Loucy (cell line): ENCODE measurements at regions not wholly inside any gene's neighbourhood (a gene's known extent, or its start where the extent isn't known, plus 50 kb on each side); places are given as distances from the start of the nearest gene placed in this dataset.

Experiments
- EZH2phosphoT487 ChIP-seq: fragments of 200-600 bp; IDR thresholded peaks from 2 replicates; pipeline ENCODE4 v1.6.1; 2018; ENCODE audit warnings: antibody characterized with exemption, mild to moderate bottlenecking, moderate library complexity, borderline replicate concordance
- TF ChIP-seq, protein P1 (sequence below): fragments of 200-600 bp; sonication (generic); conservative IDR thresholded peaks from 2 replicates; pipeline ENCODE4 v1.5.1; 2014; ENCODE audit warnings: mild to moderate bottlenecking, antibody characterized with exemption, low read length

DNA sequence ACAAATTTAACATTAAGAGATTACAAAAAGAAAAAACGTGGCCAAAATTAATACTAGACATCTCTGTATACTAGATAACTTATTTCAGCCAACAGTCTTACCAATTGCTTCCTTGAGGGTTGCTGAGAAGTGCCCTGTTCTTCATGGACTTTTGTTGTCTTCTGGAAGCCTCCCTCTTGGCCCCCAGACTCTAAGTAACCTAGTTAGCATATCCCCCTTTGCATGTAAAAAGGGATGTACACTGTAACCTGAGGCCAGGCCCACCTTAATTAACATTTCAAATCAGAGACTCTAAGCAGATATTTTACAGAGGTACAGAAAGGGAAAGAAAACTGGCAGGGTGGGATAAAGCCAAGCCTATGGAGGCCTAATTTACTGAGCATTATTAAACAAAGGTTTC is 1047.3 kb downstream of the ADGRL2 start:
- TF ChIP-seq, protein P1, sequence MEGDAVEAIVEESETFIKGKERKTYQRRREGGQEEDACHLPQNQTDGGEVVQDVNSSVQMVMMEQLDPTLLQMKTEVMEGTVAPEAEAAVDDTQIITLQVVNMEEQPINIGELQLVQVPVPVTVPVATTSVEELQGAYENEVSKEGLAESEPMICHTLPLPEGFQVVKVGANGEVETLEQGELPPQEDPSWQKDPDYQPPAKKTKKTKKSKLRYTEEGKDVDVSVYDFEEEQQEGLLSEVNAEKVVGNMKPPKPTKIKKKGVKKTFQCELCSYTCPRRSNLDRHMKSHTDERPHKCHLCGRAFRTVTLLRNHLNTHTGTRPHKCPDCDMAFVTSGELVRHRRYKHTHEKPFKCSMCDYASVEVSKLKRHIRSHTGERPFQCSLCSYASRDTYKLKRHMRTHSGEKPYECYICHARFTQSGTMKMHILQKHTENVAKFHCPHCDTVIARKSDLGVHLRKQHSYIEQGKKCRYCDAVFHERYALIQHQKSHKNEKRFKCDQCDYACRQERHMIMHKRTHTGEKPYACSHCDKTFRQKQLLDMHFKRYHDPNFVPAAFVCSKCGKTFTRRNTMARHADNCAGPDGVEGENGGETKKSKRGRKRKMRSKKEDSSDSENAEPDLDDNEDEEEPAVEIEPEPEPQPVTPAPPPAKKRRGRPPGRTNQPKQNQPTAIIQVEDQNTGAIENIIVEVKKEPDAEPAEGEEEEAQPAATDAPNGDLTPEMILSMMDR = no peak
- TF ChIP-seq EZH2phosphoT487 = no peak
